HepG2 (cell line): ENCODE measurements at regions not wholly inside any gene's neighbourhood (a gene's known extent, or its start where the extent isn't known, plus 50 kb on each side); places are given as distances from the start of the nearest gene placed in this dataset.

Experiments
- GATAD2A ChIP-seq: IDR thresholded peaks from 2 replicates; pipeline ENCODE4 v1.6.1; 2016
- MTF2 ChIP-seq: sonication (generic); formaldehyde crosslinking; IDR thresholded peaks from 2 replicates; pipeline ENCODE4 v1.5.0; 2020; ENCODE audit warnings: missing genetic modification reagents, borderline replicate concordance
- PLSCR1 ChIP-seq: sonication (generic); formaldehyde crosslinking; IDR thresholded peaks from 2 replicates; pipeline ENCODE4 v1.5.0; 2020; ENCODE audit warnings: missing genetic modification reagents, mild to moderate bottlenecking, borderline replicate concordance
- SRSF1 ChIP-seq: fragments of 200-400 bp; formaldehyde crosslinking; optimal IDR thresholded peaks from 2 replicates; pipeline ENCODE3; 2017; ENCODE audit warnings: mild to moderate bottlenecking, low read depth, low read length, moderate library complexity
- ZBTB14 ChIP-seq: sonication (generic); formaldehyde crosslinking; IDR thresholded peaks from 2 replicates; pipeline ENCODE4 v1.4.0; 2020; ENCODE audit warnings: missing genetic modification reagents
- ZNF687 ChIP-seq: sonication (generic); formaldehyde crosslinking; IDR thresholded peaks from 2 replicates; pipeline ENCODE4 v1.5.1; 2020; ENCODE audit warnings: mild to moderate bottlenecking, missing genetic modification reagents, moderate library complexity

GRCh38 chr15:69805248-69805953, 292.3 kb downstream of the TLE3 start (continued):
- TF ChIP-seq MTF2 (CRISPR knock-in tag) (no peak), ZNF687 (no peak), SRSF1 (no peak), PLSCR1 (CRISPR knock-in tag) (no peak), GATAD2A (CRISPR knock-in tag) (no peak), ZBTB14 (CRISPR knock-in tag) (no peak)
